ENCODE measurements at regions not wholly inside any gene's neighbourhood (a gene's known extent, or its start where the extent isn't known, plus 50 kb on each side); places are given as distances from the start of the nearest gene placed in this dataset.
"Not testable (repeated sequence)": the region's sequence is repeated elsewhere in the genome, so short reads cannot be mapped to it uniquely, and the experiment has no call there.

GRCh38 chr14:82935691-82936090 lies 1402.0 kb upstream of the SEL1L start:
- H3K4me1 Mint-ChIP-seq, result no peaks in the 10 kb centered on the region
- no peak overlapping the region for H3K27ac Mint-ChIP-seq
- peaks cover 6% of the 10 kb centered on the region for H3K9me3 Mint-ChIP-seq
- no peaks in the 10 kb centered on the region for H3K36me3 Mint-ChIP-seq (ENCODE audit: low read depth)
- DNase-seq, result no peak
- no peaks in the 10 kb centered on the region for H3K27me3 Mint-ChIP-seq
- no peak overlapping the region for H3K4me3 Mint-ChIP-seq
- intact Hi-C loops (cut with micrococcal nuclease), result no loop called here

GRCh38 chr14:82951171-82951570 lies 1417.5 kb upstream of the SEL1L start:
- no peak overlapping the region for H3K27ac Mint-ChIP-seq
- intact Hi-C loops (cut with micrococcal nuclease), result no loop called here
- H3K4me3 Mint-ChIP-seq, result no peak overlapping the region
- H3K36me3 Mint-ChIP-seq (ENCODE audit: low read depth), result no peaks in the 10 kb centered on the region
- no peaks in the 10 kb centered on the region for H3K27me3 Mint-ChIP-seq
- H3K9me3 Mint-ChIP-seq, result peaks cover 3% of the 10 kb centered on the region
- no peak for DNase-seq
- H3K4me1 Mint-ChIP-seq, result no peaks in the 10 kb centered on the region

DNA sequence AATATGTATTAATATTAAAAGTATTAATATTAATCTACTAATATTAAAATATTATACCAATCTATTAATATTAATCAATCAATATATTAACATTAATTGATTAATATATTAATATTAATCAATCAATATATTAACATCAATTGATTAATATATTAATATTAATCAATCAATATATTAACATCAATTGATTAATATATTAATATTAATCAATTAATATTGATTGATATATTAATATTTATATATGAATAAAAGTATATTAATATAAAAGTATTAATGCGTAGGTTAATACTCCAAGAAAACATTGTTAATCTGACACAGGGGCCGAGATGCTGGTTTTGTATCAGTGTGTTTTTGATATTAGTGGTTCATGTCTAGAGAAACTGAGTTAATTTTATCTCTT lies 1430.1 kb upstream of the SEL1L start:
- no peak overlapping the region for H3K4me3 Mint-ChIP-seq
- H3K9me3 Mint-ChIP-seq, result peaks cover 4% of the 10 kb centered on the region

DNA sequence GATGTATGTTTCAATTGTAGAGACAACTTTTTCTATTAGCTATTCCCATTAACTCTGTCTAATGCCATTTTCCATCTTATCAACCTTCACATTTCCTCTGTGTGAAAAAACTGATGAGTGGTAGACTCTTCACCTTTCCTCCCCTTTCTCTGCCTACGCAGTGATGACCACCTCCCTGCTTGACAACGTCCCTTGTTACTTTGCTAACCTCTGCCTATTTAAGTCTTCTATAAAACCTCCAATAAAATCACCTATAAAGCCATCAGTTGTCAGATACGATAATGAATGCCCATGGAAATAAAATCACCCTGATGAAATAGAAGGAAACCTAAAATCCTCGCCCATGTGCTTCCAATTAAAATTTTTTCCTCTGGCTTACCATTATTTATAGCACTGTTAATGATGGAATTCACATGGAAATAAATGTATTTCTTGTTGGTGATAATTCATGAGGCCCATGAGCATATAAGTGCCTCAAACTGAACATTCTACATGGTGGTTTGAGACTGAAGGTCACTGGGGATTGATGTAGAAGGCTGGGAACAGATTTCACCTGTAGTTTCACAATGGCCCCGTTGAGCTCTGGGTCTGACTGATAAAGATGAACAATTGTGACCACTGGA lies 1454.0 kb upstream of the SEL1L start:
- no peaks in the 10 kb centered on the region for H3K27me3 Mint-ChIP-seq
- H3K27ac Mint-ChIP-seq, result no peak overlapping the region
- DNase-seq, result no peak
- H3K9me3 Mint-ChIP-seq, result no peaks in the 10 kb centered on the region
- intact Hi-C loops (cut with micrococcal nuclease), result no loop called here
- H3K4me3 Mint-ChIP-seq, result no peak overlapping the region
- H3K36me3 Mint-ChIP-seq (ENCODE audit: low read depth), result no peaks in the 10 kb centered on the region
- H3K4me1 Mint-ChIP-seq, result no peaks in the 10 kb centered on the region

More for the DNA sequence above, 1430.1 kb upstream of the SEL1L start:
- intact Hi-C loops (cut with micrococcal nuclease), result no loop called here
- Mint-ChIP-seq H3K4me1 (no peaks in the 10 kb centered on the region), H3K27ac (no peak overlapping the region), H3K36me3 (ENCODE audit: low read depth) (no peaks in the 10 kb centered on the region), H3K27me3 (no peaks in the 10 kb centered on the region)
- DNase-seq, result no peak

DNA sequence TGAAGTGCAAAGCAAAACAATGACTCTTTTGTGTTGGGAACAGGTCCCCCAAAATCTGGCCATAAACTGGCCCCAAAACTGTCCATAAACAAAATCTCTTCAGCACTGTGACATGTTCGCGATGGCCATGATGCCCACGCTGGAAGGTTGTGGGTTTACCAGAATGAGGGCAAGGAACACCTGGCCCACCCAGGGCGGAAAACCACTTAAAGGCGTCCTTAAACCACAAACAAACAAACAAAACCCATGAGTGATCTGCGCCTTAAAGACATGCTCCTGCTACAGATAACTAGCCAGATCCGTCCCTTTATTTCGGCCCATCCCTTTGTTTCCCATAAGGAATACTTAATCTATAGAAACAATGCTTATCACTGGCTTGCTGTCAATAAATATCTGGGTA lies 1460.9 kb upstream of the SEL1L start:
- H3K9me3 Mint-ChIP-seq; H3K4me1 Mint-ChIP-seq; H3K27me3 Mint-ChIP-seq; H3K36me3 Mint-ChIP-seq (ENCODE audit: low read depth); H3K27ac Mint-ChIP-seq; H3K4me3 Mint-ChIP-seq; DNase-seq; intact Hi-C loops (cut with micrococcal nuclease): not testable (repeated sequence)

- Mint-ChIP-seq H3K4me3 (no peak overlapping the region), H3K9me3 (peaks cover 4% of the 10 kb centered on the region)
Observed at GRCh38 chr14:82999802-83000201, 1466.1 kb upstream of the SEL1L start.

DNA sequence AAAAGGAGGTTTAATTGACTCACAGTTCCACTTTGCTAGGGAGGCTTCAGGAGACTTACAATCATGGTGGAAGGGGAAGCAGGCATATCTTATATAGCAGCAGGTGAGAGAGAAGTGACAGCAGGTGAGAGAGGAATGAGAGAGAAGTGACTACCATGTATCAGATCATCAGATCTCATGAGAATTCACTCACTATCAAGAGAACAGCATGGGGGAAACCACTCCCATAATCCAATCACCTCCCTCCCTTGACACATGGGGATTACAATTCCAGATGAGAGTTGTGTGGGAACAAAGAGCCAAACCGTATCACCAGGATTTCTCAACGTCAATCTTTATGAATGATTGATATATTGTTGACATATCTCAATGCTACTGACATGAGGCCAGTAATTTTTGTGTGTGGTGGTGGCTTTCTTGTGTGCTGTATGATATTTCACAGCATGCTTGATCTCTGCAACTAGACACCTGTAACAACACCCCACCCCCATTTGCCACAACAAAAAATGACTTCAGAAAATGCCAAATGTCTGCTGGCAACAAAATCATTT lies 1470.9 kb upstream of the SEL1L start:
- Mint-ChIP-seq H3K27ac (no peak overlapping the region), H3K36me3 (ENCODE audit: low read depth) (no peaks in the 10 kb centered on the region), H3K9me3 (peaks cover 6% of the 10 kb centered on the region), H3K4me3 (no peak overlapping the region), H3K27me3 (no peaks in the 10 kb centered on the region), H3K4me1 (no peaks in the 10 kb centered on the region)
- intact Hi-C loops (cut with micrococcal nuclease), result no loop called here
- DNase-seq, result no peak

More at GRCh38 chr14:82999802-83000201, 1466.1 kb upstream of the SEL1L start:
- no peak for DNase-seq
- no peaks in the 10 kb centered on the region for H3K27me3 Mint-ChIP-seq
- H3K36me3 Mint-ChIP-seq (ENCODE audit: low read depth), result no peaks in the 10 kb centered on the region
- intact Hi-C loops (cut with micrococcal nuclease), result no loop called here
- no peaks in the 10 kb centered on the region for H3K4me1 Mint-ChIP-seq
- no peak overlapping the region for H3K27ac Mint-ChIP-seq

- no peak for DNase-seq
- no peaks in the 10 kb centered on the region for H3K36me3 Mint-ChIP-seq (ENCODE audit: low read depth)
- H3K27ac Mint-ChIP-seq, result no peak overlapping the region
- peaks cover 12% of the 10 kb centered on the region for H3K9me3 Mint-ChIP-seq
- H3K4me3 Mint-ChIP-seq, result no peak overlapping the region
- H3K4me1 Mint-ChIP-seq, result no peaks in the 10 kb centered on the region
- no peaks in the 10 kb centered on the region for H3K27me3 Mint-ChIP-seq
- intact Hi-C loops (cut with micrococcal nuclease), result no loop called here
Observed at GRCh38 chr14:83006121-83006670, 1472.5 kb upstream of the SEL1L start.

GRCh38 chr14:83007052-83007451 lies 1473.4 kb upstream of the SEL1L start:
- intact Hi-C loops (cut with micrococcal nuclease); H3K36me3 Mint-ChIP-seq (ENCODE audit: low read depth); DNase-seq; H3K4me3 Mint-ChIP-seq; H3K27me3 Mint-ChIP-seq; H3K4me1 Mint-ChIP-seq; H3K27ac Mint-ChIP-seq: not testable (repeated sequence)
- peaks cover 12% of the 10 kb centered on the region for H3K9me3 Mint-ChIP-seq

- Mint-ChIP-seq H3K9me3 (peaks cover 12% of the 10 kb centered on the region), H3K27ac (no peak overlapping the region)
Observed at GRCh38 chr14:83007641-83008225, 1474.1 kb upstream of the SEL1L start.

DNA sequence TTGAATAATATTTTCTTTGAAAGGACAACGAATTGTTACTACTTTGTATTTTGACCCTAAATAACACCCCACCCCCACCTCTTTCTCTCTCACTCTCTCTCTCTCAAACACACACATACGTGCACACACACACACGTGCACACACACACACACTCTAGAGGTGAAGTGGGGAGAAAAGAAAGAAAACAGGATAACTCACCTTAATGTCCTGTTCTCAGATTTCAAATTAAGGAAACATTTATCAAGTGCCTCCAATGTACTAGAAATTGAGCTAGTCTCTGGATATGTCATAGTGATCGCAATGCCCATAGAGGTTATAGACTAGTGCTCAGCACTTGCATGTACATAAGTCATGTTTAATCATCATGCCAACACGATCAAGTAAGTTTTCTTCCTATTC lies 1483.6 kb upstream of the SEL1L start:
- DNase-seq, result no peak
- no peak overlapping the region for H3K27ac Mint-ChIP-seq
- peaks cover 3% of the 10 kb centered on the region for H3K9me3 Mint-ChIP-seq
- no peak overlapping the region for H3K4me3 Mint-ChIP-seq
- H3K4me1 Mint-ChIP-seq, result no peaks in the 10 kb centered on the region
- intact Hi-C loops (cut with micrococcal nuclease), result no loop called here
- H3K27me3 Mint-ChIP-seq, result no peaks in the 10 kb centered on the region
- H3K36me3 Mint-ChIP-seq (ENCODE audit: low read depth), result no peaks in the 10 kb centered on the region

More at GRCh38 chr14:83007641-83008225, 1474.1 kb upstream of the SEL1L start:
- H3K4me1 Mint-ChIP-seq, result no peaks in the 10 kb centered on the region
- H3K36me3 Mint-ChIP-seq (ENCODE audit: low read depth), result no peaks in the 10 kb centered on the region
- no peak for DNase-seq
- no peak overlapping the region for H3K4me3 Mint-ChIP-seq
- intact Hi-C loops (cut with micrococcal nuclease), result no loop called here
- no peaks in the 10 kb centered on the region for H3K27me3 Mint-ChIP-seq

GRCh38 chr14:83019744-83020414 lies 1486.2 kb upstream of the SEL1L start:
- Mint-ChIP-seq H3K9me3 (peaks cover 3% of the 10 kb centered on the region), H3K4me1 (no peaks in the 10 kb centered on the region), H3K4me3 (no peak overlapping the region), H3K27ac (no peak overlapping the region), H3K27me3 (no peaks in the 10 kb centered on the region), H3K36me3 (ENCODE audit: low read depth) (no peaks in the 10 kb centered on the region)
- intact Hi-C loops (cut with micrococcal nuclease), result no loop called here
- no peak for DNase-seq

DNA sequence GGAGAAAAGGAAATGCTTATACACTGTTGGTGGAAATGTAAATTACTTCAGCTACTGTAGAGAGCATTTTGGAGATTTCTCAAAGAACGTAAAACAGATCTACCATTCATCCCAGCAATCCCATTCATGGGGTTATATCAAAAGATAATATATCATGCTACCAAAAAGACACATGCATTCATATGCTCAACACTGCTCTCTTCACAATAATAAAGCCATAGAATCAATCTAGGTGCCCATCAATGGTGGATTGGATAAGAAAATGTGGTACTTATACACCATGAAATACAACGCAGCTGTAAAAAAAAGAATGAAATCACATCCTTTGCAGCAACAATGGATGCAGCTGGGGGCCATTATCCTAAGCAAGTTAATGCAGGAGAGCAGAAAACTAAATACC lies 1487.7 kb upstream of the SEL1L start:
- no peaks in the 10 kb centered on the region for H3K36me3 Mint-ChIP-seq (ENCODE audit: low read depth)
- no peaks in the 10 kb centered on the region for H3K27me3 Mint-ChIP-seq
- no peak for DNase-seq
- peaks cover 7% of the 10 kb centered on the region for H3K9me3 Mint-ChIP-seq
- no peak overlapping the region for H3K27ac Mint-ChIP-seq
- H3K4me1 Mint-ChIP-seq, result no peaks in the 10 kb centered on the region
- no peak overlapping the region for H3K4me3 Mint-ChIP-seq
- intact Hi-C loops (cut with micrococcal nuclease), result no loop called here

DNA sequence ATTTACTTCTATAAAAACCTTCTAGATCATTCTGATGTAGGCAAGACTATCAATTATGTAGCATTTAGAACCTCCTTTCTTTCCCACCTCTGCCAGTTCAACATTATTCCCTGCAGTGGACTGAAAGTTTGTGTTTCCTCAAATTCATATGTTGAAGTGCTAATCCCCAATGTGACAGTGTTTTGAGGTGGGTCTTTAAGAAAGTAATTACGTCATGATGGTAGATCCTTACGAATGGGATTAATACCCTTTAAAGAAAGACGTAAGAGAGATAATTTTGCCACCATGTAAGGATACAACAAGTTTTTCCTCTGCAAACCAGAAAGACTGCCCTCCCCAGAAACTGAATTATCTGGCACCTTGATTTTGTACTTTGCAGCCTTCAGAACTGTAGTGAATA lies 1489.7 kb upstream of the SEL1L start:
- Mint-ChIP-seq H3K4me3 (no peak overlapping the region), H3K4me1 (no peaks in the 10 kb centered on the region), H3K27me3 (no peaks in the 10 kb centered on the region), H3K9me3 (peaks cover 4% of the 10 kb centered on the region), H3K36me3 (ENCODE audit: low read depth) (no peaks in the 10 kb centered on the region), H3K27ac (no peak overlapping the region)
- DNase-seq, result no peak
- intact Hi-C loops (cut with micrococcal nuclease), result no loop called here
